ENCODE measurements at regions not wholly inside any gene's neighbourhood (a gene's known extent, or its start where the extent isn't known, plus 50 kb on each side); places are given as distances from the start of the nearest gene placed in this dataset.

DNA sequence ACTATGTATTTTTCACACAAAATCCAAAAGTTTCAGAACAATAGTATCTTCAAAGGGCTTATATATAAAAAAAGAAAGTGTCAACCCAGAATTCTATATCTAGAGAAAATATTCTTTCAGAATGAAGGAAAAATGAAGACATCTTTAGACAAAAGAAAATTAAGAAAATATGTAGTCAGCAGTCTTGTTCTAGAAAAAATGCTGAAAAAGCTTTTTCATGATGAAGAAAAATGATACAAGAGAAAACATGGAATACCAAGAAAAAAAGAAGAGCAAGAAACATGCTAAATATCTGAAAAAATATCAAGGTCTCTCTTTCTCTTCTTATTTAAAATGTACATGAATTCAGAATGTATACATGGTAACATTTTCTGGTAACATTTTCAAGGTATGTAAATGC lies 816.8 kb upstream of the FAT3 start:
- no peak for DNase-seq

DNA sequence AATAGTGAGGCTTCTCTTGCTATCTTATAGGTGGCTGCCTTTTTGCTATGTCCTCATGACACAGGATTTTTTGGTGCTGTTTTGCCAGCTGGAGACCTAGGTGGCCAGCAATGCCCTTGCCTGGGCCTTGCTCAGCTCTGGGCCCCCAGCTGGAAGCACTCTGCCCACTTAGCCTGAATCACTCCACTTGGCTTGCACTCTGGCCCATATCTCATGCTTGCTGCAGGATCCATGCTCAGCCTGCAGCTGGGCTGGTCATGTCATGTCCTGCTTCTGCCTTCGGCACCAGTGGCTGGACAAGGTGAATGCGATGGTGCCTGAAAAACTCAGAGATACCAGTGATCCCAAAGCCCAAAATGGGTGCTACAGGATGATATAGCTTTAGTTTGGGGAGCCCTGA lies 818.6 kb upstream of the FAT3 start:
- no peak for DNase-seq

DNA sequence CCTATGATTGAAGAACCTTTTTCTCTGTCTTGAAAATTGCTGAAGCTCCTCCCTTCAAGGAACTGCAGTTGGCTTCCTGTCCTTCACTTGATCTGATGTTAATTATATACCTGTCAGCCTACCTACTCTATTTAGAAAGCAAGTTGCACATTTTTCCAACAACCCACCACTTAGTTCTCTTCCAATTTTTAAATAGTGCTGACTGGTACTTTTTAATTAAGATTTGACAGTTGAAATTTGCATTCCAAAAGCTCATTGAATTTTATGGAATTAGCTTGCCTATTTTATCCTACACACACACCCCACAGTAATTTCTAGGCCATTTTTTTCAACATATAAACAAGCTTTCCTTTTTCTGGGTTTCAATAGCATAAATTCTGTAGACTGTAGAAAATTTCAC lies 820.3 kb upstream of the FAT3 start:
- DNase-seq, result no peak

DNA sequence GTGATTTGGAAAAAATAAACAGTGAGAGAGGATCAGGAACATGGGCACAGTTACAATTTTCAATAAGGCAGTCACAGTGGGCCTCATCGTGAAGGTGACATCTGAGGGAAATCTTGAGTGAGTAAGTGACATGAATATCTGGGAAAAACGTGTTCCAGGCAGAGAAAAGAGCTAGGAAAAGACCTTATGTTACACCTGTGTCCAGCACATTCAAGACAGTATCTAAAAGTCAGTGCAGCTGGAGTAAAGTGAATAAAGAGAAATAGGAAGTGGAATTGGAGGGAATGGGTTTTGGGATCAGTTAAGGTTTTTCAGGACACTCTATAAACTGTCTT lies 827.5 kb upstream of the FAT3 start:
- DNase-seq, result no peak

DNA sequence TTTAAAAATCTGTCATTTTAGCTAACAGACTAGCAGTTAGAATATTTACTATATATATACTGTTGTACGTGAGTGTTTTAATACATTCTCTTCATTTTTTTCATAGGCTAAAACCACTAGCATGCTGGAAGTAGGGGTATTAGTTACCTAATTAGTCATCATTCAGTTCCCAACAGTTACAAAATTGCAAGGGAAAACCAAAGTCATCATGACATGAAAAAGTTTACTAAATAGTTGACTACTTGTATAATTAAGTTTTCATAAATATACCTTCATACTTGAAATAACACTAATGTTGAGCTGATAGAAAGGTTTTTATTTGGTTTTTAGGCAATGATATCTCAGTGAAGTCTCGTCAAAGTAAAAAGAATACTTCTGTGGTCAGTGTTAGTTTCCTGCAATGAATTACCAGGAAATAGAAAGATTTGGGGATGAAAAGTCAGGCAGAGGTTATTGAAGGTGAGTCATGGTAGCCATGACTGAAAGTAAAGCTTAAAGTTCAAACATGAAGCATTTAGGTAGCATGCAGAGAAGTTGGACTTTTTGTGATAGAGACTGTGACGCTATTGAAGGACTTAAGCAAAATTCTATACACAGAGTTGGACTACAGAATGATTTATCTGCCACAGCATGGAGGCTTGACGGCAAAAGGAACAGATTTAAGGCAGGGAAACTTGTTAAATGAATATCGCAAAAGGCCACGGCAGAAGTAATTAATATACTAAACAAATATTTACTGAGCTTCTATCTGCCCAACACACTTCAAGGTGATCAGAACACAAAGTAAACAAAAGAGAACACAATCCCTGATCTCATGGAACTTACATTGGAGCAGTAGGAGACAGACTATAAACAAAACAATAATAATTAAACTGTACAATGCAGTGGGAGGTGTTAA lies 828.1 kb upstream of the FAT3 start:
- no peak for DNase-seq

DNA sequence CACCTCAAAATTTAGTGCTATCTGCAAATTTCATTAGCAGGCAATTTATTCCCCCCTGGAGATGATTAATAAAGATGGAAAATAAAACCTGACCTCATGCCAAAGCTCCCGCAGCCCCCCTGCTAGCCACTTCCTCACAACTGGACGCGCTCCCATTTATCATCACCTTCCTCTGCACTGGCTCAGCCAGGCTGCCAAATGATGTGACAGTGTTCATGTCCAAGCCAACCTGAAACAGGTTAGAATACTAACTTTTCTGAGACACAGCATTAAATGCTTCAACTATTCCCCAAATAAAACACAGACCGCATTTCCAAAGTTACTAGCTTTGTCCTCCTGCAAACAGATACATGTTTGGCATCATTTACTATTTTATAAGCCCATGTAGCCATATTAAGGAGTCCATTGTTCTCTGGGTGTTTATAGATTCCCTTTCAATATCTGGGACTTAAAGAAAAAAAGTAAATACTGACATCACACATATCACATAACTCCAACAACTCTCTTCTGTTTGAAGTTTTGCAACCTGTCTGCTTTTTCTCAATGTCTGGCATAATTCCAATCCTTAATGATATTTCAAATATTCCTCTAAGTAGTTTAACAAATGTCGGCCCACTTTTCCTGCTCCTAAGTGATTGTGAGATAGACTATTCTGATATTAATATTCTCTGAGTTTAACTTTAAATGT lies 829.7 kb upstream of the FAT3 start:
- no peak for DNase-seq

DNA sequence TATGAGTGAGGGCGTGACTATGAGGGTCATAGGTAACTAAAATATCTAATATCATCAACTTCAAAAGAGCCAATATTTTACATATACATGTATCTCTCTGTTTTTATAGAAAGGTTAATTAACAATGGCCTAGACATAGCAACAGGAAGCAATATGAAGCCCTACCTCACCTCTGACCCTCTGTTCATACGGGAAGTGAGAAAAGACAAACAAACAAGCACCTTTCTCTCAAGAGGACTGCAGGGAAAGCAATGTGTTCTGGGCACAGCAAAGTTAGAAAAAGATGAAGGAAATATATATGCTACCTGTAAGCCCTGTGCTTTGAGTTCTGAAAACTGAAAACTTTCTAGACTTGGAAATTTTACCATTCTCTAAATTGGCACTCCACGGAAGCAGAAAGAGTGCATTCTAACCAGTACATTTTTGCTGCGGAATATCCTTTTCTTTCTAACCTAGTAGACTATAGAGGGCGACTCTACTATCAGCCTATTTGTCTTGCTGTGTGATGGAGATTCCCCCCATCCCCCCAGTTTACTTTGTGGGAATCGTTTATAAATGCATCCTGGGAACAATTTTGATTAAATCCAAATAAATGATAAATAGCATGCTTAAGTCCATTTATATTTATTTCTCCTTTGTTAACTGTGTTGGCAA lies 830.4 kb upstream of the FAT3 start:
- DNase-seq, result no peak

DNA sequence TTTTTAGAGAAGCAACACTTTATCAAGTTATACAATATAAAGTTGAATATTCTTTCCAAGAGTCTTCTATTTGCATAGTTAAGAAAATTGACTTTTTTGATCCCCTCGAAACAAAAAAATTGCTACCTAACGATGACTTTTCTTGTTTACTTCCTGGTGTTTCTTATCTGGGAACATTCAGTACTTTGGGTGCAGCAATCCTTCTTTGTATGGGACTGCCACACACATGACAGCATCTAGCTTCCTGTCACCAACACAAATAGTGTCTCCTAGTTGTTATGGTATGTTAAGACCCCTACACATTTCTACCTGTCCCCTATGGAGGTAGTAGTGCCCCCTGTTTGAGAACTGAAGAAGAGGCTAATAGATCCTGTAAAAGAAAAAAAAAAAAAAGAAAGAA lies 841.7 kb upstream of the FAT3 start:
- DNase-seq, result no peak

DNA sequence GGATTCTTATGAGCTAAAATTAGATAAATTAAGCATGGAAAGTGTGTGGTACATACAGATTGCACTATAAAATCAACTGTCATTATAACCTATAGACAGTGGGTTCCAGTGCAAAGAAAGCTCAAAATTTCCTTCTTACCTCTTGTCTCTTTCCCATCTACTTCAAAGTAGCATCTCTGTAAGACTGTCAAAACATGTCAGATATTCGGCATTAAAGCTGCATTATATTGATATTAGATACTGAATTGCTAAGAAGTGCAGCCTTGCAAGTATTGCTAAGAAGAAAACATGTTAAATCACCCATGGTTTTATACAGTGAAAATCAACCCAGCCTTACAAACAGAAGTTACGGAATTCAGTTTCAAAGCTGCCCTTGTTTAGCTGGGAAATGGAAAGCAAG lies 849.8 kb upstream of the FAT3 start:
- no peak for DNase-seq

DNA sequence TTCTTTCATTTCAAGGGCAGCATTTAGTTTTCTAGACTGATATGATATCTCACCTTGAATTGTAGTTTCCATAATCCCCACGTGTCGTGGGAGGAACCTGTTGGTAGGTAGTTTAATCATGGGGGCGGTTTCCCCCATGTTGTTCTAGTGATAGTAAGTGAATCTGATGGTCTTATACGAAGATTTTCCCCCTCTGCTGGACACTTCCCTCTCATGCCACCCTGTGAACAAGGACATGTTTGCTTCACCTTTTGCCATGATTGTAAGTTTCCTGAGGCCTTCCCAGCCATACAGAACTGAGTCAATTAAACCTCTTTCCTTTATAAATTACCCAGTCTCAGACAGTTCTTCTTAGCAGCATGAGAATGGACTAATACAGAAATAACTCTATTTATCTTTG lies 851.1 kb upstream of the FAT3 start:
- DNase-seq, result no peak

DNA sequence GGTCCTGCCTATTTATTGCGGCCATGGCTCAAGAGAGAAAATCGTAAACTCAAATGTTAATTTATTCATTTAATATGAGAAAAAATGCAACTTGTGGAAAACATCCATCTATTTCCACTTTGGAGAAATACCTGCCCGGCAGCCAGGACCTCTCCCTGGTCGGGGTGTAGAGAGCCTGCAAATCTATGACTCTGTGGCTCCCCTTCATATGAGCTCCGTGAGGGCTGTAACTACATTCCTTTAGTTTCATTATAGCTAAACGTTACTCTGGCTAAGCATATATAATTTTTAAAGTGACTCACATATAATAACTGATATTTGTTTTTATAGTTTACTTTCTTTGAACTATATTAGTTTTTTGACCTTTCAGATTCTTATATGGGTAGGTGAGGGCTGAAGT lies 857.8 kb upstream of the FAT3 start:
- no peak for DNase-seq

DNA sequence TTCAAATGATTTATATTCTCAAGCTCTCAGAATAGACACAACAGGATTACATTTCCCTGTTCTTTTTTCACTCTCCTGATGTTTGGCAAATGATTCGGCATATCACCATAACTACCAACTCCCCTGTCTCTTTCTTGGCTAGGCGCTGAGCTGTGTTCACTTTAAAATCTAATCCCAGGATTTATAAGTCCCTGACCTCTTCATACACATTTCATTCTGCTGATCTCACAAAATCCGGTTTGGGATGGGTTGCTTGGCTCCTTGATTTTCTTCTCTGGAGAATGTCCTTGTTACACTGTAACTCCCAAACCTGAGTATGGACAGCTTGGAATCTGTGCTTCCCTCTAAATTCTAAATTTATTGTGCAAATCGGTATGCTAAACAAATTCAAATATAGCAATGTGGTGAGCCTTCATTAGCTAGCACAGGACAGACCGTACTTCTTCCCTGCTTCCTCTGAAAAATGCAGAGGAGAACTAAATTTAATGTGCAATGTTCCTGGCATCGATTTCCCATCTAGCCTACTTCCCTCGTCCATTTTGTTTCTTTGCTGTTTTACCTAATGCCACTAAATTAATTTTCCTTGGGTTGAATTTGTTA lies 858.5 kb upstream of the FAT3 start:
- no peak for DNase-seq

DNA sequence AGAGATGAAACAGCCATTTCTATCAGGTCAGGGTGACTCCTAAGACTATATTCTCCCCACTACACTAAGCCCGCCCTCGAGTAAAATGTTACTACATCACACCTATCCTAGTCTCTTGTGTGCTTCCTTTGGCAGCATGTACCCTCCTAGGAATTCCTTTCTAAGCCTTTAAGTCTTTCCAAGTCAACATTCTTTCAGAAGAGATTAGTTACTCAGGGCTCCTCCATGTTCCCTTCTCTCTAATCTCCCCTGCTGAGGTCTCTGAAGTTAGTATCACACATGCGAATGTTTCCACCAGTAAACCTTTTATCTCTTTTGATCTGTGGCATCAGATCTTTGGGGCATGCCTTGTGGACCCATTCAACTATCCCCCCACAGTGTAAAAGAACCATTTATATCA lies 873.7 kb upstream of the FAT3 start:
- no peak for DNase-seq

DNA sequence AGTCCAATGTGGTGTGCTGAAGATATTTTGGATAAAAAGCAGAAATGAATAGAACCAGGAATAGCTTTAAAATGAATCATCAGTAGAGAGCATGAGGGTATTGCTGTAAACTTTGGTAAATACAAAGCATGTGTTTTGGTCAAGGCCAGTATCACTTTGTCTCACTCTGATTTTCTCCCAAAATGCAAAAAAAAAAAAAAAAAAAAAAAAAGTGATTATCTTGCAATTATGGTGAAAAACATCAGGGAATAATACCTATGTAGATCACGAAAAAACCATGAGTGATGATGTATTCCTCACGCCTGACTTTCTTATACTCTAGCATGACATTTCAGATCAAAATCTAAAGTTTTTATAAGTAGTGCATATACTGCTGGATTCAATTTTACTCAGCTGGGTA lies 897.9 kb upstream of the FAT3 start:
- no peak for DNase-seq

DNA sequence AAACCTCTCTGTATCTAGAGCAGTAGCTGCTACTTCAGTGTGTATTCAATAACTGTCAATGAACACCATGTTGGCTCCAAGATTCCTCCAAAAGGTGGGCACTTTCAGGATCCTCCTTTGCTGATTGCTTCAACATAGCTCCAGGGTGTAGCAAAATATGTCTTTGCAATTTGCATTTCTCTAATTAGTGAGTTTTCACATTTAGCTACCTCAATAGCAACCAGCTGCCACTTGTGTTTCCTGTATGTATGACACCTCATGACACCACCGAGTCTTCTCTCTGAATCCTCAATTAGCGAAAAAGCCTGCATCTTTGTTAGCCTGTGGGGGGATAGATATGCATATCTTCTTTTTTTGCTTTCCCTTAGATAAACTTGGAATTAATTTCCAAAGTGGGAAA lies 898.3 kb upstream of the FAT3 start:
- no peak for DNase-seq

DNA sequence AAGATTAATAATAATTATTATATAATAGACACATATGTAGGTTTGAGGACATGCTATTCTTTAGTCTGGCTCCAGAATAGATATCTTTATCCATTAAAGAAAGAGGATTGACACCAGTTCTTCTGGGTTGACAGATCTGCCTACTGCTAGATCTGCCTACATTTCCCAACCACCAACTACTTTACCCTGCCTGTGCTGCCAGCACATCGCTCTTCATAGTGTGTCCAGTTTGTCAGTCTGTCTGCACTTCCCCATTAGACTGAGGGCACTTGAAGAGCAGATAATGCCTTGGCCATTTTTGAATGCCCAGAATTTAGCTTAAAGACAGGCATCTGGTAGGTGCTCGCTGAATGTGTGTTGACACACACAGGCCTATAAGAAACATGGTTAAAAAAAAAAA lies 910.1 kb upstream of the FAT3 start:
- DNase-seq, result no peak

DNA sequence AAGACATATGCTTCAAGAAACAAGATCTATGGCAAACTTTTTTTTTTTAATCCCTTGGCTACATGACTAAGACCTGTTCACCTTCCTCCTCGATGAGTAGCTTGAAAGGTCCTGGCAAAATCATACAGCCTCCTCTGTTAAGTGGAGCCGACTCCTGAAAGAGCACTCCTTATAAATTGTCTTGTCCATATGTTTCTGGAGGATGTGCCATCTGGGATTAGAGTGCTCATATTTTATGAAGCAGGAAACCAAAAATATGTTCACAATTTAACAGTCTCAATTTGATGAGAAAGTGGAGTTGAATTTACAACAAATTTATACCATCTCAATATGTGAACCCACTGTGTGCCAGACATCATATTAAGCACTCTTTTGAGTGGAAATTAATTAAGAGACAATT lies 912.1 kb upstream of the FAT3 start:
- no peak for DNase-seq

DNA sequence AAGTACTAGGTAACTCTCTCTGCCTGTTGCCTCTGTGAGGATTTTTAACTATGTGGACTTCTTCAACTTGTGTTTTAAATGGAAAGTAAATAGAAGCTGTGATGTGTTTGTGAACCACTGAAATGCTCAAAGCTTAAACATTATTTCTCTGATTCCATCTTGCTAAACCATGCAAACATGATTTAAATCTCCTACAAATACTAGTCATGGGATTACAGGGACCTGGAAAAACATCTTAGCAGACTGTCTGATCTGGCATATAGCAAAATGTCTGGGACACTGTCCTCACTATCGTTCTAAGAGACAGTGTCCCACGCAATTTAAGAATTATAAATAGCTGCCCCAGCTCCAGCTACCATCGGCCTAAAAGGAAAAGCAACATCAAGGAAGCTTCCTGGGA lies 914.5 kb upstream of the FAT3 start:
- no peak for DNase-seq

DNA sequence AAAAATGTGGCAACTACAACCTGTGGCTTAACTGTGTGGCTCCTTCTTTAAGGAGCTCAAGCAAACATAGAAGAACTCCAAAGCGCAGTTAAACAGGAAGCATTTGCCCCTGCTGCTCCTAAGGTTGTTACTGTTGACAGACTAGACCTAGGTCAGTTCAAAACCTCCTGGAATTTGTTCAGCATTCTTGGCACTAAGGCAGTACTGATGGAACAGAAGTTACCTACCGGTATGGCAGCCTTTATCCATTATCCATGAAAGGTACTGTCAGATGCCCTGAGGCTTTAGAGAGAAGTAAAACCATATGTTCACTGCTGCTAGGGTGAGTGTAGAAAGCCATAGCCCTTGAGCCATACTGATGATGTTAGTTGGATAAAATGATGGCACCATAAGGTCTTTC lies 916.5 kb upstream of the FAT3 start:
- DNase-seq, result no peak

DNA sequence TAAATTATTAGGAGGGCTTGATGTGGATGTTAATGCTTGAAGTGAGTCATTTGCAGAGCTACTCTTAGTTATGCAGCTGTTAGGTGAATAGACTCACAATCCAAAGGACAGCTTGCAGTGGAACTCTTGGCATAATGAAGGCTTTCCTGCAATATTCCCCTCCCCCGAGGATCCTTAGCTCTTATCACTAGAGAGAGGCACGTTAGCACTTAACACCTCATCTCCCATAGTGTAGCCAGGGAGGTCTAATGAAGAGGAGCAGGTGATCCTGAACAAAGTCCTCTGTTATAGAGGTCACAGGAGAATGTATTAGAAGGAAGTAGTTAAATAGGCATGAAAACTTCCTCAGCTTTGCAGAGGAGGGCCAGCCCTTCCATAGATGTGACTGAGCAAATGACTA lies 919.2 kb upstream of the FAT3 start:
- no peak for DNase-seq

DNA sequence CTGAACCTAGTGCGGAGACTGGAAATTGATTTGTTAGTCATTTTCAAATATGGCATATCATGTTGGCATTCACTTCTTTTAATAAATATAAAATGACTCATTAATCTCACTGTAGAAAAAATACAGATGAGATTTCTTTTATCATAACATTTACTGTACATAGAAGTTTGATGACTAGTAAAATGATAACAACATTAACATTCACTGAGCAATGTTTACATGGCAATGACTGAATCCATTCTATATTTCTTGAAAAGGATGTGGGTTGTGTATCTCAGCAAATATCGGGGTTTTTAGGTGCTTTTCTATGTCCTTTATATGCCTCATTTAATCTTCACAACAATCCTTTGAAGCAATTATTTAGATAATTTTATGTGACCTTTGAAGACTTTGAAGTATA lies 920.9 kb upstream of the FAT3 start:
- DNase-seq, result no peak

DNA sequence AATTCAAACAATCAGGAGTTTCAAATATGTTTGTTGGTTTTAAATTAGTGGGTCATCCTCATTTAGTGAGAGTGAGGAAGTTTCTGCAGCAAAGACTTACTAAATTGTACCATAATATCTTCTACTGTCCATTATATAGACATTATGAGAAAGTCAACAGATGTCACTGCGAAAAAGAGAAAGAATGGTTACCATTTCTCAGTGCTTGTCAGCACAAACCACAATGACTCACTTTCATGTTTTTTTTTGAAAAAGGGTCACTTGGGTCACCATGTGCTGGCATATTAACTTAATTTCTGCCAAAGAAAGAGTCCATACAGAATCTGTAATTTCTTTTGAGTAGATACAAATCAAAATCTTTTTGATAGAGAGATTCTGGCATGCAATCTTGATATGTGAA lies 924.6 kb upstream of the FAT3 start:
- no peak for DNase-seq

DNA sequence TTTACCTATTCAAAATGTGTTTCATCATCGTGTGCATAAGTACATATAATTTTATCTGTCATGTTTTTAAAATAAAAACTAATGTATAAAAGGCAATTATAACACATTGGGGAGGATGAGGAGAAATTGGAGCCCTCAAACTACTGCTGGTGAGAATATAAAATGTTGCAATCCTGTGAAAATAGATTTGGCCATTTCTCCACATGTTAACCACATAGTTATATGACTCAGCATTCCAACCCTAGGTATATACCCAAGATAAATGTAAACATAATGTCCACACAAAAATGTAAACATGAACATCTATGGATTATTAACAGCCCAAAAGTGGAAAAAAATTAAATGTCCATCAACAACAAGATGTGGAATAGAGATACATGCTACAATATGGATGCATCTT lies 928.0 kb upstream of the FAT3 start:
- DNase-seq, result no peak

DNA sequence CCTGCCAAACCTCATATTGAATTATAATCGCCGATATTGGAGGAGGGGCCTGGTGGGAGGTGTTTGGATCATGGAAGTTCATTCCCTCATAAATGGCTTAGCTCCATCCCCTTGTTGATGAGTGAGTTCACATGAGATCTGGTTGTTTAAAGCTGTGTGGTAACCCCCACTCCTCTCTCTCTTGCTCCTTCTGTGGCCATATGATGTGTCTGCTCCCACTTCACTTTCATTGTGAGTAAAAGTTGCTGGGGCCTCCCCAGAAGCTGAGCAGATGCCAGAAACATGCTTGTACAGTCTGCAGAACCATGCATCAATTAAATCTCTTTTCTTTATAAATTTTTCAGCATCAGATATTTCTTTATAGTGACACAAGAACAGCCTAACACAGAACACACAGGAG lies 929.0 kb upstream of the FAT3 start:
- DNase-seq, result no peak
